HG03095 (cell line): ENCODE measurements at regions not wholly inside any gene's neighbourhood (a gene's known extent, or its start where the extent isn't known, plus 50 kb on each side); places are given as distances from the start of the nearest gene placed in this dataset.

Experiments
- ATAC-seq: cut with Tn5 transposase; IDR thresholded peaks from one replicate; pipeline ENCODE4 v1.9.1; 2021; ENCODE audit warnings: moderate library complexity; ENCODE audit not compliant: unreplicated experiment

DNA sequence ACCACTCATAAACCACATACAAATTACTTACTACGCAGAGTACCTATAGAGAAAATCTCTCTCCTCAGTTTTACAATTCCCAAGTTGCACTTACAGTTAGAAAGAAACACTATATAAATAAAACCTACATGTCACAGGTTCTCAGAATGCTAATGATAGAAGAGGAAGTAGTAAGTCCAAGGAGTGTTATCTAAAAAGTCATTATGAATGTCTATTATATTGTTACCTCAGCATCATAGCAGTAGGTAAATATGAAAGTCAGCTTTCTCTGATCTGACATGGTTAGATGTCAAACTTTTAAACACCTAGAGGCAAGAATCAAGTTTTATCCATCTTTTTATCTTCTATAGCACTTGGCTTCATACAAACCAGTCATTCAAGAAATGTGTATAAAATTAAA lies 163.2 kb upstream of the FAM241A start:
- no peak for ATAC-seq

- ATAC-seq = no peak
These were observed 161.0 kb upstream of the FAM241A start for GRCh38 chr4:111984169-111984819.

DNA sequence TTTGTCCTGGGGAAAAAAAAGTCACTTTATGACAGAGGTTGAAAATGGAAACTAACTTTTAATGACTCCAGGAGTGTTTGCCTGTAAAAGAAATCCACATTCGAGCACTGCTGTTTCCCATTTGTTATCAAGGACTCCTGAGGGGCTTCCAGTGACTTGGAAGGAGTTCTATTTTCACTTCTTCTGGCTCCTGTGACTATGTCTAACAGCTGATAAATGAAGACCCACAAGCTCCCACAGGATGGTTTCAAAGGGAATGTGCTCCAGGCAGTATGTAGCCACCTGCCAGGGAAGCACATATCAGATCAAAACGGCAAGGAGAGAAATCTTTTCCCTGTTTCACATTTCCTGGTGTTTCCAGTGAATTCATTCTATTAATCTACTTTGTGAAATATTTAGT lies 159.8 kb upstream of the FAM241A start:
- ATAC-seq = no peak

- no peak for ATAC-seq
These were observed 159.2 kb upstream of the FAM241A start for GRCh38 chr4:111986095-111986494.

DNA sequence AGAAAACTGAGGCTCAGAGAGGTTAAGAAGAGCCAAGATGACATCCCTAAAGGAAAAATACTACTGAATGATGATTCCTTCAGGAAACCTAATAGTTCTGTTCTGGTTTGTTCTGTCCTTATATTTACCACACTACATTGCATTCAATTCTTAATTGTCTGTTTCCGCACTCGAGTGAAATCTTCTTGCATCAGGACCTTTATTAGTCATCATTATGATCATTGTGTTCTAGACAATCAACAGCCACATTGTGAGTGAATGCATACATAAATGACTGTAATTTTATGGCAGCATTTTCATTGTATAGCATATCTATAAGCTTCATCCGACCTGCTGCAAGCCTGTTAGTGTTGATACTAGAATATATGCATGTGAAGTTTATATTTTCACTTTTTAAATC lies 156.7 kb upstream of the FAM241A start:
- no peak for ATAC-seq

- no peak for ATAC-seq
These were observed 155.4 kb upstream of the FAM241A start for GRCh38 chr4:111989817-111990216.

DNA sequence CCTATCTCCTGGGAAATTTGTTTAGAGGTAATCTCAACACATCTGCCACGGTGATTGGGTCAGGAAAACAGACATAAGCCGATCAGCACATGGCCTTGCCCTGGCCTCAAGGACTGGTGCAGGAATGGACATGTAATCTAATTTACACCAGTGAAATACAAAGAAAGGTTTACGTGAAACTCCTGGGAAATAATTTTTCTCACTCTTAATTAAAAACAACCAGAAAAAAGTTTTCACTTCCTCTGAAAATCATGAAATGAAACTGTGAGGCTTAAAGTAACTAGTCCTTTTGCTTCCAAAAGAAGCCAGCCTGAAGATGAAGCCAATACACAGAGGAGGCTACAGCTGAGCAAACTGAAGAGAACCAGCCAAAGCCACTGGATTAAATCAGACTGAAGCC lies 154.1 kb upstream of the FAM241A start:
- peak; percentile 97 for ATAC-seq

- ATAC-seq = no peak
These were observed 153.5 kb upstream of the FAM241A start for GRCh38 chr4:111991797-111992196.

- ATAC-seq = no peak
These were observed 152.7 kb upstream of the FAM241A start for GRCh38 chr4:111992351-111993168.

- no peak for ATAC-seq
These were observed 150.9 kb upstream of the FAM241A start for GRCh38 chr4:111994392-111994791.

DNA sequence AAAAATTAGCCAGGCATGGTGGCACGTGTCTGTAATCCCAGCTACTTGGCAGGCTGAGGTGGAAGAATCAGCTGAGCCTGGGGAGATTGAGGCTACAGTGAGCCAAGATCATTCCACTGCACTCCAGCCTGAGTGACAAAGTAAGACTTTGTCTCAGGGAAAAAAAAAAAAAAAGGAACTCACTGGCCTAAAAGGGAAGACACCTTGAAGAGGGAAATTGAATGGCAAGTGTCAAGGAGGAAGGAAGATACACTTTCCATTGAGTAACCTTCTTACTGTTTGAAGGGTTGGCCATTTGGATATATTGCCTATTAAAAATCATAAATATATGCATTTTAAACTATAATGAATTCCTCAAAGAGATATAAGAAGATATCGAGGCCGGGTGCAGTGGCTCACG lies 147.5 kb upstream of the FAM241A start:
- no peak for ATAC-seq

DNA sequence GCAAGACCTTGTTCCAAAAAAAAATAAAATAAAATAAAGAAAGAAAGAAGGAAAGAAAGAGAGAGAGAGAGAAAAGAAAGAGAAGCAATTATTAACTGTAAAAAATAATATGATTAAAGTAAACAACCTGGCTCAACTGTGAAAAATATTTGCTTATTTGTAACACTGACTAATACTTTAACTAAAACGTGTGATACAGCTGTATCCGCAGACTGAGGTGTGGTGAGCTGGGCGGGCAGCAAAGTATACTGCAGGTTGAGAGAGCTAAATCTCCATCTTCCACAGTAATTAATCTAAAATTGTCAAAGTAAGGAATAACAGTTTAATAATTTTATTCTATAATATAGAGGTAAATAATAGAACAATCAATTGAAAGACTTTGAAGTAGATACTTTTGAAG lies 145.5 kb upstream of the FAM241A start:
- ATAC-seq = no peak

DNA sequence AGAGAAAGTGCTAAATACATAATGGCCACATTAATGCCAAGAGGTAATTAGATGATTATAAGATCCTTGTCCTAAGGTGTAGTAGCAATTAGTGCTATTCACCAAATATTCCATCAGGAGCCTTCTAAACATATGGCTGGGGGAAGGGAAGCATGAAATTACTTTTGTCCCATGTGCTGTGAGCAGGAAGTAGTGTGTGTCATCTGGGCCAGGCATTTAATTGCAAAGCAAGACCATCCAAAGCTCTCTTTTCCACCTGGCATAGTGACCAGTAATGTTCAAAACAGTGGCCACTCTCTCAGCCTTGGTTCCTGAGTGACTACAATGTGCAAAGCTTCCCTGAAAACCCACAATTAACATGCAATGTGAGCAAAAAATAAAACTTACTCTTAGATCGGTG lies 144.2 kb upstream of the FAM241A start:
- no peak for ATAC-seq

GRCh38 chr4:112002248-112002661 lies 143.0 kb upstream of the FAM241A start:
- ATAC-seq = no peak

GRCh38 chr4:112003231-112003907 lies 141.9 kb upstream of the FAM241A start:
- ATAC-seq = no peak

- ATAC-seq = no peak
These were observed 140.2 kb upstream of the FAM241A start for GRCh38 chr4:112005027-112005426.

DNA sequence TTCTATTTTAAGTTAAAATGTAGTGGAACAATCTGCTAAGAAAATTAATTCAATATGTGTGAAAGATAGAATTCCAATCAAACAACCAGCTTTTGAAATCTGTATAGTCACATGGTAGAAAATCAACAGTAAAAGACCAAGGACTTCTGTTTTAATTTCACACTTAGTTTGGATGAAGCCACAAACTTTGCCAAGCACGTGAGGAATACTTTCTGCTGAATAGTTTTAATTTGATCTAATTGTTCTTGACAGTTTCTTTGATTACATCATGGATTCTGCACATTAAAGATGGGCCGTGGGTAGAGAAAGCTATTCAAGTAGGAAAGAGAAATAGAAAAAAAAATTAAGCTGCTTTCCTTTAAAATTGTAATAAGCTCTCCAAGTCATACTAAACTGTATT lies 137.9 kb upstream of the FAM241A start:
- no peak for ATAC-seq

GRCh38 chr4:112015960-112016359 lies 129.3 kb upstream of the FAM241A start:
- ATAC-seq = no peak

- ATAC-seq = no peak
These were observed 121.8 kb upstream of the FAM241A start for GRCh38 chr4:112023402-112023950.

DNA sequence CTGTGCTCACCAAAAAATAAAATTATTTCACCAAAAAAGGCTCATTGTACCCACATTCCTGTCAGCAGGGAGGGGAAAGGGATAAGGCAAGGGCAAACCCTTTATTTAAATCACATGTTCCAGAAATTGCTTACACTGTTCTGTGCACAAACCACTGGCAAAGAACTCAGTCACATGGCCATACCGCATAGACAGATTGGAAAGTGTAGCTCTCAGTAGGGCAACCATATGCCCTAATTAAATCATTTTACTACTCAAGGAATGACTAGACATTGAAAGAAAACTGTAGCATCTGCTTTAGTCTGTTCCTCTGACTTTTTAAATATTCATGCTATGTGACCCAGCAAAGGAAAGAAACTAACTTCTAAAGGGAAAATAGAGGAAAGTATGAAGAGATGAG lies 119.2 kb upstream of the FAM241A start:
- ATAC-seq = no peak

GRCh38 chr4:112029771-112030171 lies 115.5 kb upstream of the FAM241A start:
- ATAC-seq = no peak
